ENCODE measurements at regions not wholly inside any gene's neighbourhood (a gene's known extent, or its start where the extent isn't known, plus 50 kb on each side); places are given as distances from the start of the nearest gene placed in this dataset.

DNA sequence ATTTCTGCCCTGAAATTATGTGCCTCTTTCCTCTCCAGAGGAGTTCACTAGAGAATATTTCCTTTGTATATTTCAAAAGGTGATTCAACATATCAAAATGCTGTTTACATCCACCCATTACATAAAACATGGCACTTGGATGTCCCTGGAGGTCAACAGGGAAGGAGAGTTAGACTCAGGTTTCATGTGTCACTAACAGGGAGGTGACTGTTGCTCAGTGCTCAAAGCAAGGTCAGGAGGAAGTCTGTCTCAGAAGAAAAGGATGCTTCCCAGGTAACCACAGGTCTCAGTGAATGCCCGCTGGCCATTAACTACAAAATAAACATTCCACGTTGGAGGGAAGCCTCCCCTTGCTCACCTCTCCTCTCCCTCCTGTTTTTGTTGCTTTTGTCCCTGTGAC is 198.6 kb downstream of the AXIN2 start:
- DNase-seq, result no peak

DNA sequence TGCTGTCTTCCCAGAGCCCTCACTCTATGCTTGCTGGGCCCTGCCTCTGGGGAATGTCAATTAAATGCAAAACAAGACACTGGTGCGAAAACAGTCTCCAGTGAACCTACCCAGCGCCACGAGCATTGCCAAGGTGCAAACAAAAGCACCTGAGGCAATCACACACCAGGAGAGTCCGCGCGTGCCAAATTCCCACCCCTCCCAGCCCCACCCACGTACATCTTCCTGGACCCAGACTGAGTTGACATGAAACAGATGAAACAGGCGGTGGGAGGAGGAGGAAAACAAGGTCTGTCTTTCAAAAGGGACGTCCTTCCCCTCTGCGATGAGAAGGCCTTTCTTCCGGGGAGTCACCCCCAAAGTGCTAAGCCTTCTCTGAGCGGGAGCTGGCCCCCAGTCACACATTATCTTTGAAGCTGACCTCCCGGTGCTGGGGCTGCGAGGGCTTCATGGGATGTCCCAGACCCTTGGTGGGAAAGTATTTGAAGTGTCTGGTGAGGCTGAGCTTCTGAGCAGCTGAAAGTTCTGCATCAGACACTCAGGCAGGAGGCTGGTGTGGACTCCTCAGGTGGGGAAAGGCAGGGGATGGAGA is 200.4 kb downstream of the AXIN2 start:
- no peak for DNase-seq

GRCh38 chr17:65359016-65359415 is 202.4 kb downstream of the AXIN2 start:
- DNase-seq, result no peak

- no peak for DNase-seq
Measured at GRCh38 chr17:65356536-65356935, 204.9 kb downstream of the AXIN2 start.

GRCh38 chr17:65355246-65355645 is 206.2 kb downstream of the AXIN2 start:
- no peak for DNase-seq

GRCh38 chr17:65349916-65350315 is 211.5 kb downstream of the AXIN2 start:
- DNase-seq, result no peak

DNA sequence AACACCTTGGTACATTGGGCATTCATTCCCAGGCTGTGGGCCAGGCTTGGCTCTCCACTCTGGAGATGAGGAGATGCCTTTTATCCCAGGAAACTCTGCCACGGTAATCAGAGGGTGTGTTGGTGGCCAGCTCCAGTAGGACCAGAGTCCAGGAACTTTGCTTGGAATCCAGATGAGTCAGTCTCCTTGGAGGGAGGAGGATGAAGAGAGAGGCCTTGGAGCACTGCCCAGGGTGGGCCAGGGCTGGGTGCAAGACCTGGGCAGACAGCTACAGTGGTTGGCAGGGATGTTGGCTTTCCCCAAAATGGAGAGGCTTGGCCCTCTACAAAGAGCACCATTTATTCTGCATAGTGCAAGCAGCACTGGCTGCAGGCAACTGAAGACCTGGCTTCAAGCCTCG is 209.0 kb downstream of the RGS9 start:
- DNase-seq, result no peak

- no peak for DNase-seq
Measured at GRCh38 chr17:65345261-65346005, 208.3 kb downstream of the RGS9 start.

- no peak for DNase-seq
Measured at GRCh38 chr17:65340401-65340800, 203.2 kb downstream of the RGS9 start.

DNA sequence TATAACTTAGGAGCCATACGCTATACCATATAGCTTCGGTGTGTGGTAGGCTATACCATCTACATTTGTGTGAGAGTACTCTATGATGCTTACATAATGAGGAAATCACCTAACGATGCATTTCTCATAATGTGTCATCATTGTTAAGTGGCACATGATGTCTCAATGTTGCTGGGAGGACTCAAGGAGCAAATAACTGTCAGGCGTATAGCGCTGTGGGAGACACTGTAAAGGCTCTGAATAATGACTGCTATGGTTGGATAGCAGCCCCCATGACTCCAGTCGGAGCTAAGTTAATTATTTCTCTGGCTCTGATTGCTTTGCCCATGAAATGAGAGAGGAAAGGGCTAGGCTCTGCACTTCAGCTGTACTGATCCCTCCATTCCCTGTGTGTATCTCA is 197.2 kb downstream of the RGS9 start:
- DNase-seq, result no peak

DNA sequence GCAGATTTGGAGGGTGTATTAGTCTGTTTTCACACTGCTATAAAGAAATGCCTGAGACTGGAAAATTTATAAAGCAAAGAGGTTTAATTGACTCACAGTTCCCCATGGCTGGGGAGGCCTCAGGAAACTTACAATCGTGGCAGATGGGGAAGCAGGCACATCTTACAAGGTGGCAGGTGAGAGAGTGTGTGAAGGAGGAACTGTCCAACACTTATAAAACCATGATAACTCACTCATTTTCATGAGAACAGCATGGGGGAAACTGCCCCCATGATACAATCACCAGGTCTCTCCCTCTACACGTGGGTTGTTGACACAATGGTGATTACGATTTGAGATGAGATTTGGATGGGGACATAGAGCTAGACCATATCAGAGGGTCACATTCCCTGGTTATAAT is 195.6 kb downstream of the RGS9 start:
- DNase-seq, result no peak

DNA sequence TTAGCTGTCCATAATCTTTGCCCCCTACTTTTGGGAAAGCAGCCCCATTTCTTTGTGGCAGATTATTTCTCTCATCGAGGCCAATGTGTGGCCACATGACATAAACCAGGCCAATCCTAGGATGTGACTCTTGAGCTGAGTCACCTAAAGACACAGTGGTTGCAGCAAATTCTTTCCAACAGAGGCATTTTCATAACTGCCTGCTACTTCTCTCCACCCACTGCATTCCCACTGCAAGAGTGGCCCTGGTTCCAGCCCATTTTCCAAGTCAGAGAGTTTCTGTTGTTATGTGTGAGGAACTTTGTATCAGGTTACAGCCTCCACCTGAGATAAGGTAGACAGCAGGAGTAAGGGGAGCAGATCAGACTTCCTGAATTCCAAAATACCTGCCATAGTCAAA is 195.2 kb downstream of the RGS9 start:
- no peak for DNase-seq

DNA sequence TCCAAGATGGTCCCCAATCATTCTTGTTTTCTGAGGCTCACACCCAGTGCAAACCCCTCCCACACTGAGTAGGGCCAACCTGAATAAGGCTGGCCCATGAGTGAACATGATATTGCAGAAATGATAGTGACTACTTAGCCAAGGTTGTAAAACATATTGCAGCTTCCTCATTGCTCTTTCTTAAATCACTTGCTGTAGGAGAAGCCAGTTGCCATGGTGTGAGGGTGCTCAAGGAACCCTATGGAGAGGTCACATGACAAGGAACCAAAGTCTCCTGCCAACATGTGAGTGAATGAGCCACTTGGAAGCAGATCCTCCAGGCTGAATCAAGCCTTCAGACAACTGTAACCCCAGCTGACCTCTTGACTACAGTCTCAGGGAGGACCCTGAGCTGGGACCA is 191.4 kb downstream of the RGS9 start:
- no peak for DNase-seq

- DNase-seq, result no peak
Measured at GRCh38 chr17:65324611-65325342, 187.6 kb downstream of the RGS9 start.

DNA sequence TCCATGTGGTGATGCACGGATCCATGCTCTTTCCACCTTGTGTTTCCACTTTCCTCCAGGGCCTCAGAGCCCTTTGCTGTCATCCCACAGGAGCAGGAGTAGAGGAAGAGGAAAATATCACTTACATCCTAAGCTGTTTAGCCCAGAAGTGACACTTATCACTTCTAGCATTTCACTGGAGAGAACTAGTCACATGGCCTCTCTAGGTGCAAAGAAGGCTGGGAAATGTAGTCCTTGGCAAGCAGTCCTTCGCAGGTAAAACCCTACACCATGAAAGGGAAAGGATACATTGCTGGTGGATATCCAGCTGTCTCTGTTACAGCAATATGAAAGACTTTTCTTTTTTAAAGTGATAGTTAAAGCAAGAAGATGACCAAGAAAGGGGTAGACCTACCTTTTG is 185.9 kb downstream of the RGS9 start:
- DNase-seq, result no peak

- DNase-seq, result no peak
Measured at GRCh38 chr17:65320820-65321219, 183.7 kb downstream of the RGS9 start.

DNA sequence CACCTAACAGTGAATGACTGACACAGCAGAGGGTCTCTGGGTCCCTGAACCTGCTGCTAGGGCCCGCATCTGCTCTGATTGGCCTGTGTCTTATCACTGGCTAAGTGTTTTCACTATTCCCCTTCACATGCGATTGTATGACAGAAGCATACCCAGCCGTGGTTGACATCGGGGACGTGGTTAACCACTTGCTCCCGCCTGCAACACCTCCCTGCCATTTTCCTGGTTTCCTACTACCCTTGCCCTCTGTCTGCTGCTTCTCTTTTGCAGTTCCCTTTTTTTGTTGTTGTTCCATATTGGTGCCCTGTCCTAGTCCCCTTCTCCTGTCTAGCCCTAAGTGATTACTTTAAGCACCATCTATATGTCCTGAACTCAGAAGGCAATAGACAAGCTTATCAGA is 177.0 kb downstream of the RGS9 start:
- DNase-seq, result no peak

- DNase-seq, result no peak
Measured at GRCh38 chr17:65312718-65313377, 175.7 kb downstream of the RGS9 start.

DNA sequence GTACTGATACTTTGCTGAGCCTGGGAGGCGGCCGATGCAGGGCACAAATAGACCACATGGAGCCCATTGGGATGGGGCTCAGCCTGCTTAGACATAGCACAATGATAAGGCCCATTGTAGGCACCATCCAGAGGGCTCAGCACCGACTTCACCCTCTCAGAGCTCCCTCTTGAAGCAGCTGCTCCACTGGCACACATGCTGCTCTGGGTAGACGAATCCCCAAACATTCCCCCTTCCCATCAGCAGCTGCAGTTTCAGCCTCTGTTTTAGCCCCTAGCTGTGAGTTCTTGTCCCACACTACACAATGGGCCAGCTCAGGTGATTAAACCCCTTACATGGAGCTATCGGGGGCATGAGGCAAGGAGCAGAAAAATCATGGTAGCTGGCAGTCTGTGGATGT is 174.1 kb downstream of the RGS9 start:
- no peak for DNase-seq

DNA sequence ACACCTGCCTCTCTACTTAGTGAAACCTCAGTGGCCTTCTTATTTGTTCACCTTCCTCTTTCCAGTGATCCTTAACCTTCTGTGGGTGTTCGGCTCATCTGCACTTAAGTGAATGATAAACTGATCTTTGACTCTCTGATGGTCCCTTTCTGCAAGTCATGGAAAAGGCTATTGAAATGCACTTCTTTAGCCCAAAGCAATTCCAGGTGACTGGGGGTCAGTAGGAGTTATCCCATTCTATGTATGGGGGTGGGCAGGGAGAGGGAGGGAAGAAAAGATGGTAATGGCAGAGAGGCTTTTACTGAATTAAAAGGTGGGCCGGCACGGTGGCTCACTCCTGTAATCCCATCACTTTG is 170.8 kb downstream of the RGS9 start:
- no peak for DNase-seq

GRCh38 chr17:65307081-65307960 is 170.2 kb downstream of the RGS9 start:
- no peak for DNase-seq

DNA sequence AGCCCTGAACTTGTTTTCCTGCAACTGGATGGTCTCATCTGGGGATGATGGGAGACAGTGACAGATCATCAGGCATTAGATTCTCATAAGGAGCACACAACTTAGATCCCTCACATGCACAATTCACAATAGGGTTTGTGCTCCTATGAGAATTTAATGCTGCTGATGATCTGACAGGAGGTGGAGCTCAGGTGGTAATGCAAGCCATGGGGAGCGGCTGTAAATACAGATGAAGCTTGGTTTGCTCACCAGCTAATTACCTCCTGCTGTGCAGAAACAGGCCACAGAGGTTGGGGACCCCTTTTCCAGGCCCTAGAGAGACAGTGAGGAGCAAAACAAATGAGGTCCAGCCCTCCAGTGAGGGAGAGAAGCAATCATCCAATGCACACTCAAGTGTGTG is 168.6 kb downstream of the RGS9 start:
- DNase-seq, result no peak

DNA sequence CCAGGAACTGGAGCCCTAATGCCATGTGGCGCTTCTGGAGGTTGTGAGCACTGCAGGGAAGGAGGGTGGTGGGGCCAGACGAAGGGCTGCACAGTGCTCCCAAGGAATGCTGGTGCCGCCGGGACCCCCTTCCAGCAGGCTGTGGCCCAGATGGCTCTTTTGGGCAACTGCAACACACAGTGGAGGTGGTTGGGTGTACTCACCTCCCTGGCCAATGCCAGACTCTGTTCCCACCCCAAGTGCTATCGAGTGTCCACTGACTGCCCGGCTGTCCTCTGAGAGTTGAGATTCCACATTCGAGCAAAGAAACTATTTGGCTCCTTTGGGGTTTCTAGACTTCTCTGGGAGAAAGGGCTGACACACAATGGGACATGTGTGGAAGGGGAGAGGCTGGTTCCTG is 167.9 kb downstream of the RGS9 start:
- no peak for DNase-seq

Data from suppressor macrophage treated with lipopolysaccharide for 4 hours (primary cell).